ENCODE measurements at regions not wholly inside any gene's neighbourhood (a gene's known extent, or its start where the extent isn't known, plus 50 kb on each side); places are given as distances from the start of the nearest gene placed in this dataset.

DNA sequence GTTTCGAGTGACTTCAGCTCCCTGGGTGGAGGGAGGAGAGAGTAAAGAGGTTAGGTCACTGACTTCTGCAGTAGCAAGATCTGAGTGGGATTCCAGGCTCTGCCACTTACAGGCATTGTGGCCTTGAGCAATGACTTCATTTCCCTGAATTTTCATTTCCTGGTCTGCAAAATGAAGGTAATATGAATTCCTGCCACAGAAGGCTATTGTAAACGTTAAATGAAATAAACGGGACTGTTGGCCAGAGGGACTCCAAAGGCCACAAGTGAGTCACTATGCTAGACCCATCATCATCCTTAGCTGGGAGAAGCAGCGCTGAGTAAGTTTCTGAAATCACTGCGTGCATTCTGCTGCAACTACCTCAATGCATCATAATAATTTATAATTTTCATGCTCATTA is 807.8 kb downstream of the AACS start:
- no peak for DNase-seq (ENCODE audit: low read depth)

DNA sequence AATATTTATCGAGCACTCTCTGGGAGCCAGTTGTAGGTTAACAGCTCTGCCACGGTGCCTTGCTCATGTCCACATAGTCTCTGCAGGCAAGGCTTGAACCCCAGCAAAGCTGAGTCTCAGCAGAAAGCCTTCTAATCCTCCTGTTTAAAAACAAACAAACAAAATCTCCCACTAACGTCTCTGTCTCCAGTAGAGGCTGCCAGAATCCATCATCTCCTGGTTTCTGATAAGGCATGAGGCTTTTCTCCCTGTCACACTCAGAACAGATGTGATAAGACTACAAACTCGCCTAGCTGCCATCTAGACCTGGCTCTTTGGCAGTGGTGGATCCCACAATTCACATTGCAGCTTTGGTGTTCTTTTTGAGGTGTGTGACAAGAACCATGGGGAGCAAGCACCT is 813.2 kb downstream of the AACS start:
- DNase-seq (ENCODE audit: low read depth) = no peak

DNA sequence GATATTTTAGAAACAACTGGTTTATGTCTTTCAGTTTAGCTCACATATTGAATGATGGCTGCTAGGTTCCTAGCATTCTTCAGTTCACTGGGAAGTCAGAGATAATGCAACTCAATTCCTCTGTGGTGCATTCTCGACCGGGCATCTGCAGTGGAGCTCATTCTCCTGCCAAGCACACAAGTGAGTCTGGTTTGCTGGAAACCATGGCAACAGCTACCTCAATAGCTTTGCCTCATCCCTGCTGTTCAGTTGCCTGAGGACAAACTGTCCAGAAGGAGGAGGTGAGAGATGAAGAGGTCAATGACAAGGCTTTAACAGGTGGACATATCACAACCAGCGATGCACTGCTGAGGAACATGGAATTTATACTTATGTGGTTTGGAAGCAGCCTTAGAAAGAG is 816.9 kb downstream of the AACS start:
- DNase-seq (ENCODE audit: low read depth) = no peak

DNA sequence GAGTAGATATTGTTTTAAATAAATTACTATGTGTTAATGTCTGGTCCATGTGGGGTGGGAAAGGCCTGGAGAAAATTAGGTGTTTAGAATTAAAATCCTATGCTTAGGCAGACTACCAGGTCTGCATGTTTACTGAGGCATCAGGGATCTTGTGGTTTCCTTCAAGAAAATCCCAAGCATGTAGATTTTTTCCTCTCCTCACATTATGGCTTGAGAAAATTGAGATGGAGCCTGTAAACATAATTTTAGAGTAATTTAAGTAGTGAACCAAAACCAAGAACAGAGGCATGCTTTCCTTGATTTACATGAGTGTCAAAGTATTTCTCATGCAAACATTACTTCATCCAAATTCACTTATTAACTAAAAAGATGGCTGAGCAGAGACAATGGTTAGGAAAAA is 823.7 kb downstream of the AACS start:
- DNase-seq (ENCODE audit: low read depth) = no peak

DNA sequence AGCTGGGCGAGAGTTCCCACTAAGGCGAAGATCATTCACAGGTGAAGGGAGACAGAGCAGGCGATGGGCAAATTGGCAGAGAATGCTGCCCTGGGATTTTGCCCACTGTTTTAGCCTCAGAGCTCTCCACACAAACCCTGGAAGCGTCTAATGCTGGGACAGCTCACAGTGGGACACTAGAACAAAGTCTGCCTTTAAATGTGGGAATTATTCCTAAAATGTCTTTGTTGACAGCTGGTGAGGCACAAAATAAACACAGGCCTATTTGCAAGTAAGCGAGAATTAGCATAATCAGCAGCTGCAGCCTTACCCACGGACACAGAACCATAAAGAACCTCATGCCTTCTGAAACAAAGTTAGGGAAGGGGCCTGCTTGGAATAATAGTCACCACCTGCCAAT is 824.5 kb downstream of the AACS start:
- no peak for DNase-seq (ENCODE audit: low read depth)

DNA sequence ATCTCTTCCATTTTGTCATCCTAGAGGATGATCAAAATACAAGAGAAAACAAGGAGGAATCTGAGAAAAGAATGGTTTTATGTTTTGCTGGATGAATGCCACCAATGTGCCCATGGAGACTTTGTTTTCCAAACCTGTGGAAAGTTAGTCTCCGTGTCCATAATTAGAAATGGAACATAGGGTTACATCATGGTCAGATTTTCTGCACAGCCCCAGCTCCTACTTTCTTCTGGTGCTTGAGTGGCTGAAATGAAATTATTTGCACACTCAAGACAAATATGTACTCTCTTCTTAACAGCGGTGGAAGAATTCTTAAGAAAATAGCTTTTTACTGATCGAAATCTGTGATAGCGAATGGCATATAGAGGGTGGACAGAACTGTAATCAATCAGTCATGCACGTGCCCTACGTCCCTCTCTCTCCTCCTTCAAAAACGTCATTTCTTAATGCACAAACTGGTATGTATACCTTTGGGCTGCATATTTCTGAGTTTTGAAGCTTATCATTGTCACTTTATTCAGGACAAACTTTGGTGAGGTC is 825.2 kb downstream of the AACS start:
- no peak for DNase-seq (ENCODE audit: low read depth)

DNA sequence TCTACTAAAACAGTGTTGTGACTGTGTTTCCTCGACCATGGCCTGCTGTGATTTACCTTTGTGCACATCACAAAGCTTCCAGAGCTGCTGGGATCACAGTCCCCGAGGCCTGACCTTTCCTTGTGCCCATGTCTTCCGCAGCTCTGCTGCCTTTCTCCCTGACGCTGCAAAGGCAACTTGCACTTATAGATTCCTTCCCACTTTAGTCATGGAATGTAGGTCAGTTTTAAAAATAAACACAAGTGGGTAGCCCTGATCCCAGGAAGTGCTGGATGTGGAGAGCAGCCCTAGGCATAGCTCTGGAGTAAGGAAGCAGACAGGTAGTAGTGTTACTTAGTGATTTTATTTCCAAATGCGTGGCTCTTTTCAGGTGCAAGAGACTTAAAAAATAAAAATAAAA is 825.7 kb downstream of the AACS start:
- peak; percentile 3 for DNase-seq (ENCODE audit: low read depth)

DNA sequence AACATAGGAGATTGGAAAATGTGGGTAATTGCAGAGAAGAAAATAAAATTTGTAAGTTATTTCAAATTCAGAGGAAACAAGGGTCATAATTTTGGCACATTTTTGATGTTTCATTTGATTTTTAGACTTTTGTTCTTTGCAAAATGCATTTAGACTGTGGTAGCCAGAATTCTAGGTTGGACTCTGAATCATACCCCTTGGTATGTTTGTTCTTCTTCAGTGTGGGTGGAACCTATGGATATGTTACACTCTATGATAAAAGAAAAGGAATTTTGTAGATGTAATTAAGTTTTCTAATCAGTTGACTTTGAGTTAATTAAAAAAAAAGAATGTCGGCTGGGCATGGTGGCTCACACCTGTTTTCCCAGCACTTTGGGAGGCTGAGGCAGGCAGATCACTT is 827.0 kb downstream of the AACS start:
- DNase-seq (ENCODE audit: low read depth) = no peak

DNA sequence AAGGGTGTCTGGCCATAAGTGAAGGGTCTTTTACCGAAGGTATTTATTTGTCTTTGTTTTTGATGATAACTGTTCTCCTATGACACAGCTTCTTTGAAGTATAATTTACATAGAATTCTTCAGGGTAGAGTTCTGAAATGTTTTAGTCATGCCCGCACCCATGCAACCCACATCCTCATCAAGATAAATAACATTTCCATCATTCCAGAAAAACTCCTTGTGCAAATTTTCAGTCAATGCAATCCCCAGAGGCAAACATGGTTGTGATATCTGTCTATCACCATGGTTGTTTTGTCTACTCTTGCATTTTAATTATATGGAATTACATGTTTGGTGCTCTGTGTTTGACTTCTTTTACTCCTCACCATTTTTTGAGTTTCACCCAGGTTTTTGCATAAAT is 837.8 kb downstream of the AACS start:
- no peak for DNase-seq (ENCODE audit: low read depth)

DNA sequence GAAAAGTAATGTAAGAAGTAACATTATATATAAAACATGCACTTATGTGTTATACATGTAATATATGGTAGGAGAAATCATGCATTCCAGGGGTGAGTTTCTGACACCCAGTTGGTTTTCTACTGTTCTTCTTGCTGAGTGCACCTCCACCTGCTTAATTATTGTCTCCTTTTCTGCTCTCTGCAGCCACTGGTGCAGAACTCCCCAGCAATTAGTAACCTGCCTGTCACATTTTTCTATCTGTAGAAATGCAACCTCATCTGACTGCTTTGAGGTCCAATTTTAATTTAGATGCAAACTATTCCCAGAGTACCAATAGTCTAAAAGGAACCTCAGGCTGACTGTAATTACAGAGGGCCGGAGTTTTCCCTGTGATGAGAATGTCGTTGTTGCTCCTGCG is 842.1 kb downstream of the AACS start:
- DNase-seq (ENCODE audit: low read depth) = no peak

DNA sequence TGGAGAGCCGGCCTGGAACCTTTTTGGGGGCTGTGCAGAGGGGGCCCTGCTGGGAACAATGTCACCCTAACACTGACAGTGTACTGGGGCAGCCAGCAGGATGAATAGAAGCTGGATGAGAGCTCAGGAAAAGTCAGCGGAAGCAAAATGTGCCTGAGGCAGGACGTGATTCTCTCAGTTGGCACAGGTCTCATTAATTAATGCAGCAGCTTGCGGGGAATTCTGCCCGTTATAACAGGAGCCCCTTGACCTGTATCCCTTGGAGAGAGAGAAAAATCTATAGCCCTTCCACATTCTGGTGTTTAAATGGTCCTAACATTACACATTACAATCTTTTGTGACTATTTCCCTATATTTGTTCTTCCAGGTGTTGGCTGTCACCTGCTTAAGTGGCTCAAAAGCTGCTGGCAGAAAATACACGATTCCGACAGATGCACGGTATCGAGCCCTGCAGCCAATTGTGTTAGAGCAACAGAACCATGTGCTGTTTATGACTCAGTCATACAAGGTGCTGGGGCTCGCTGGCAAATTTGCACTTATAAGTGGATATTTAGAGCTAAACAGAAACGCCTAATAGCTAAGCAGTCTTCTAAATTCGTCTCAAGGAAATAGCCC is 854.7 kb downstream of the AACS start:
- no peak for DNase-seq (ENCODE audit: low read depth)

DNA sequence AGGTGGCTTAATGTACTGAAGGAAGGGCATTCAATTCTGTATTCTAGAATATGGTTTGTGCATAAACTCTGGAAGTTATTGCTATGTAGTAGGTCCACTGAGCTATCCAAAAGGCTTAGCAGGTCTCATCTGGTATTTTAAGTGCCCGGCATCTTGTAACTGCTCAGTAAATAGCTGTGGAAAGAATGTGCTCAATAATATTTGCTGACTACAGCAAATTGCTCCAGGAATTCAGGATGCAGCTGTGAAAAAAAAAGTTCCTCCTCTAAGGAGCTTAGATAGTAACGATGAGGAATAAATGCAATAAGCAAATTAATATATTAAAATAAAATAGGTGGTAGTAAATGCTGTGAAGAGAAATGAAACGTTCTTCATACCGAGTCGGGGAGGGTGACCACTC is 857.1 kb downstream of the AACS start:
- no peak for DNase-seq (ENCODE audit: low read depth)

DNA sequence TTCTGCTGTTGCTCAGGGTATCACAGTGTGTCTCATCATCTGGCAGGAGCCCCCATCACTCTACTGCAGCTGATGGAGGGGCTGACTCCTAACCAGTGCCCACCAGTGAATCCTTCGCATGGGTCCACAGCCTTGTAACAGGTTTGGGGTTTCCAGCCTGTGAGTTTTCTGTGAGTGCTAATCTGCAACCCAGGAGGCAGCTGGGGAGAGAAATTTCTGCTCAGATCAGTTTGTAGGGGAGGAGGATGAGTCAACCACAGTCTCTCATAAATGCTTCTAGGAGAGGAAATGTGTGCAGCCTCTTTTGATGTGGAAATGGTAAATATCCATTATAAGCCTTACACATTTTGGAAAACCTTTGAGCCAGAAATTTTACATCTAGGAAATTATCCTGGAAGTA is 871.3 kb downstream of the AACS start:
- DNase-seq (ENCODE audit: low read depth) = no peak

DNA sequence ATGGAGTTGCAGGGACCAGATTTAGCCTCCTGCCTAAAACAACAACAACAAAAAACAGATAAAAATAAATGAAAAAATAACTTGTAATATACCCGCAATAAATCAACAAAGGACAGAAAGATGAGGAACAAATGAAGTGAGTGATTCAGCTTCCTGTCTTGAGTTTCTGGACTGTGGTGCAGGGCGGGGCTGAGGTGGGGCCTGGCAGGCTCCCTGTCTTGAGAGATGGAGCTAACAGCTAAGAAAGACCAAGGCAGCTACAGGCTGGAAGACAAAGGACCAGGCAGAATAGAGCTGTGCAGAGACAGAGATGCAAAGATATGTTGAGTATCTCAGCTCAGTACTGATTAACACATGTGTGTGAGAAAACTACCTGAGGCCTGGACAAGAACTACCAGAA is 879.2 kb downstream of the AACS start:
- DNase-seq (ENCODE audit: low read depth) = no peak

DNA sequence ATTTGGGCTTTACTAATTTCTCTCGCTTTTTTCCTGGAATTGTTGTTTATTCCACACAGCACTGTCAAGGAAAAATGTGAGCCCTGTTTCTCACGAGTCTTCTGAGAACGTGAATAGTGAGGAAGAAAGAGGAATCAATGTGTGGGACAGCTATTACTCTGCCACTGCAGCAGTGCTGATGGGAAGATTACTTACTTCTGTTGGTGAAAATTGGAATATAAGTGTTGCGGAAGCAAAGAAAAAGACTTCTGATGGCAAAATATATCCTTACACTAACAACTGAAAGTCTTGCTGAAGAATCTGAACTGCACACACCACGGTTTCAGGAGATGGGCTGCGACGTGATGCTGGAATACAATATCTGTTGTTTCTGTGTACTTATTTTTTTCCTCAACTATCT is 884.2 kb downstream of the AACS start:
- no peak for DNase-seq (ENCODE audit: low read depth)

DNA sequence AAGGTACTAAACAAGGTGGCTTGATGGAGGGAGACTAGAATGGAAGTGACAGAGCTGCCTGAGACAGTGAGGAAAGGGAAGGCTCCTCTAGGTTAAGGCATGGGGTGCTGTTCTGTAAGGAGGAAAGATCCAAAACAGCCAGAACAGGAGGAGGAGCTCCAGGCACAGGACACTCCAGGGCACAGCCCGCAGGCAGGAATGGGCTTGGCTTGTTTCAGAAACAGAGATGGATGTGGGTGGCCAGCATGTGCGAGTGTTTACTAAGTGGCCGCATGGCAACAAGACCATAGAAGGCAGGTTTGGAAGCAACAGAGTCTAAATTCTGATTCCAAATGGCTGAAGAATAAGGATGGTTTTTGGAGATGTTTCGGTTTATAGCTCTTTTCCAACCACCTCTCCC is 889.1 kb downstream of the AACS start:
- DNase-seq (ENCODE audit: low read depth) = no peak

DNA sequence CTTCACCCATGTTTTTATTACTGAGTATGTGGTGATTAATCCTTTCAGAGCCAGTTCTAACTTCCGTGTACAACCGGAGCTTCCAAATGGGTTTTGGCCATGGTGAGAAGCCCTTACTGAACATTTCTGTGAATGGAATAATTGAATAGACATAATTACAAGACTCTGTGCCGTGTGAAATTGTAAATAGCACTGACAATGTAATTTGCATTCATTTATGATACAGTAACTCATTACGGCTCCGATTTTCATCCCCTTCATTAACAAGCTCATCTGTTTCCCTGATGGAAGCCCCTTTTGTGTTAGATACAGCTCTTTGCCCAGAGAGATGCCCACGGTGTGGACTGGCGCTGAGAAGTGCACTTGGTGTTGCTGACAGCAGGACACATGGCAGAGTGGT is 891.0 kb downstream of the AACS start:
- no peak for DNase-seq (ENCODE audit: low read depth)

DNA sequence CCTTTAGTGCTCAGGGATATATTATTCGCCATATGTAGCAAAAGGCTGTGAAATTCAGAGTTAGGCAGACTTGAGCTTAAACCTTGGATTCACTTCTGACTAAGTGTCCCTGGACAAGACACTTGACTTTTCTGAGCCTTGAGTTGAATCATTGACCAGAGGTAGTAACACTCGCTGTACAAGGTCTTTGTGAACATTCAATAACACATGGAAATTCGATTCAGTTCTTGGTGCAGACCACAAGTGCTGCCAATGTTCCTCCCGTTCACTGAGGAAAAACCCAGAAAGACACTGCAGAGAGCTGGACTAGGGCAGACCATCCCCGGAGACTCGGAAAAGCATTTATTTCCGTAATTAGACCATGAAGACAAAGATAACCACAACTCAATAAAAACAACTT is 901.4 kb downstream of the AACS start:
- no peak for DNase-seq (ENCODE audit: low read depth)

DNA sequence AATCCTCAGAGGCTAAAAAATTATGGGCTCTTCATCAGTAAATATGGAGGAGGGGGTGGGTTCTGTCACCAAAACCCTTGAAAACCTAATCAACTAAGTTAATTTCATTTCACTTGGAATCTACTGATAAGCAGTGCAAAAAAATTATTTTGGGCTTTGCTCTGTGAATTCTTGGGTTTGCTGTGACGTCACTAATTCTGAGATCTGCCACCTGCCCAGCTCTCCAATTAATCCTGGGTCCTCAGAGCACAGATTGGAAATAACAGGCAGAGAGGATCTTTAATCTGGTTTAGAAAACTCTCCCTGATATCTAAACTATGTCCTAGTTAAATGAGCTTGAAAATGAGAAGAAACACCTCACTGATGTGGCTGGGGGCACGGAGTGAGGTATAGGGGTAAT is 903.2 kb downstream of the AACS start:
- DNase-seq (ENCODE audit: low read depth) = no peak

DNA sequence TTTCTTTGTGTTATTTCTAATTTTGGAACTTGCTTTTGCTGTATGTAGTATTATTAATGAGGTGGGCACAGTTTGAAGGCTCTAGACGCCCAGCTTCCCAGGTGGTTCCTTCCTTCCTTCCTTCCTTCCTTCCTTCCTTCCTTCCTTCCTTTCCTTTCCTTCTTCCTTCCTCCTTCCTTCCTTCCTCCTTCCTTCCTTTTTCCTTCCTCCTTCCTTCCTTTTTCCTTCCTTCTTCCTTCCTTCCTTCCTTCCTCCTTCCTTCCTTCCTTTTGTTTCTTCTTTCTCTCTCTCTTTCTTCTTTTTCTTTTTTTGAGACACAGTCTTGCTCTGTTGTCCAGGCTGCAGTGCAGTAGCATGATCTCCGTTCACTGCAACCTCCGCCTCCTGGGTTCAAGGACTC is 906.7 kb downstream of the AACS start:
- no peak for DNase-seq (ENCODE audit: low read depth)

DNA sequence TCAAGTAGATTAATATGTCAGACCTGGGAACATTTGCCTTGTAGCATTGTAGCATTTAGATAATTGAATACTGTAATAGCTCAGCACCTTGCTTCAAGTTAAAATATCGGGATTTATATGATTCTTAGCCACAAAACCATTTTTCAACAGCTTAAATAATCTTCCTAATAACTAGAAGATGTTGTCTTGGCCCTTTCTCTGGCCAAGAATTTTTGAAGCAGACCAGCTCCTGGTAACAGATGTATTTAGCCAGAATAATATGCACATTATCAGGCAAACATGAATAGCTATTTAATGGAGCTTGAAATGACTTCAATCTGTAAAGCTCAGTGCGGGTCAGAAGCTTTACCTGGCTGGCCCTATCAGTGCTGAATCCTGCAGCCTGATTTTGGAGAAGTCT is 913.1 kb downstream of the AACS start:
- no peak for DNase-seq (ENCODE audit: low read depth)

DNA sequence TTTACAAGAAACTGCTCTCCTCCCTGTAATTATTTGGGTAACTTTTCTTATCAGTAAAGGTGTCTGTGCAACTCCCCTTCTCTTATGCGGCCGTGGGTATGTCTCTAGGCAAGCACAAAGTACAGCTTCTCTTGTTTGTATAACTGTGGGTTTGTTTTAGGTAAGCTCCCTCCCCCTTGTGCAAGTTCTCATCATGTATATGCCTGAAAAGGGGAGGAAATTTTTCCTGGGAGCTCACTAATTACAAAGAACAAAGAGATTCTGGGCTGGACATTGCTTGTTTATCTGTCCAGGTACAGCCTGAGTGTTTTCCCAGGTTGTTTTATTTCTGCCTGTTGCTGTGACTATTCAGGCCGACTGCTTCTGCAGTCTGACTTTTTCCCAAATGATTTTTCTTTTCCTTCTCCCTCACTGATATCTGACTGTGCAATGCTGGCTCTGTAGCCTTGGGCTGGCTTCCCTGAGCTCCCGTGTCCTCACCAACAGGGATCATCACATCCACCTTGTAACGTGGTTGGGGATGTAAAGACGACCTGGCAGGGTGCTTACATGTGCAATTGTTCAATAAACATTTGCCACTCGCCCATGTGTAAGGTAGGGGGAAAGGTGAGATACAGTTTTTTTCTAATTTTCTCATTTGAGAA is 916.5 kb downstream of the AACS start:
- no peak for DNase-seq (ENCODE audit: low read depth)

DNA sequence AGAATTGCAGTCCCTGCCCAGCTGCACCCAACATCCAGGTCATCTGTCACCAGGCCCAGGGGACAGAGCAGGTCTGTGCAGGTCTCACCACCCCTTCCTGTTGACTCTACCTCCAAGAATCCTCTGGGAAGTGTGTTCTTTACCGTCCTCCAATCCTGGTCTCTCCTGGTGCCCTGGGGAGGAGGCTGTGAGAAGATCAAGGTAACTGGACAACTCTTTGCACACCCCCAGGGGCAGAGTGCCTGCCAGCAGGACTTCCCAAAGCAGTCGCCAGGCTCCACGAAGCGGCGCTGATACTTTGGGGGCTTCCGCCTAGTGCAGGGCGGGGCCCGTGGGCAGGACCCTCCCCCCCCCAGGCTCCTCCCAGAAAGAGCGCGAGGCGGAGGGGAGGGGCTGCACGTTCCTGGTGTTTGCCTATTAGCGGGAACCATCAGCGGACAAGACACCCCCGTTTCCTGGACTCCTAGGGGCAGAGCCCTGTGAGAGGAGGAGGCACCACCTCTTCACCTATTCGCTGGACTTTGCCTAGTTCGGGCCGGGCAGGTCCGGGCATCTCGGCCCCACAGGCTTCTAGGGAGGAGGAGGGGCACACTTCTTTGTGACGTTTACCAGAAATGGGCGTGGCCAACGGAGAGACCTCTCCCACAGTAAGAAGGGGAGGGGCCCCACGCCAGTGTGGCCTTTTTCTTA is 918.0 kb downstream of the AACS start:
- peak; percentile 18 for DNase-seq (ENCODE audit: low read depth)
